Testis (tissue), 2 donors: ENCODE measurements at regions not wholly inside any gene's neighbourhood (a gene's known extent, or its start where the extent isn't known, plus 50 kb on each side); places are given as distances from the start of the nearest gene placed in this dataset.

ENCODE experiments used
- DNase-seq: peaks from one replicate; pipeline ENCODE4 v3.0.0-alpha.2; 2019
- H3K27ac ChIP-seq, 2 donors: fragments of 200-600 bp; sonication (generic); one replicate each; pipeline ENCODE4 v1.5.1; 2019
- H3K27me3 ChIP-seq: fragments of 200-600 bp; sonication (generic); one replicate; pipeline ENCODE4 v1.5.1; 2019
- H3K36me3 ChIP-seq: fragments of 200-600 bp; sonication (generic); one replicate; pipeline ENCODE4 v1.5.1; 2017; ENCODE audit warnings: low read depth; ENCODE audit errors: missing control alignments
- H3K4me1 ChIP-seq: fragments of 200-600 bp; sonication (generic); one replicate; pipeline ENCODE4 v1.5.1; 2019
- H3K4me3 ChIP-seq, 2 donors: fragments of 200-600 bp; sonication (generic); one replicate each; pipeline ENCODE4 v1.5.1; 2017 to 2019
- H3K9me3 ChIP-seq: fragments of 200-600 bp; sonication (generic); one replicate; pipeline ENCODE4 v1.5.1; 2017
- CTCF ChIP-seq, 3 experiments: fragments of 450-650 bp in 2 of 3; fragments of 200-600 bp in 1 of 3; sonication (generic) in 1 of 3; IDR thresholded peaks; one replicate each; pipeline ENCODE4 v1.5.1; 2016 to 2019; ENCODE audit warnings: antibody characterized with exemption in 3 of 3, mild to moderate bottlenecking in 2 of 3, moderate library complexity in 1 of 3
- POLR2A ChIP-seq: fragments of 450-650 bp; IDR thresholded peaks from one replicate; pipeline ENCODE4 v1.6.1; 2017; ENCODE audit warnings: antibody characterized with exemption, mild to moderate bottlenecking, moderate library complexity
- WGBS, 2 donors: methylation state at CpG; one replicate each; pipeline ENCODE4 v1.1.5; 2018; 5-methylcytosine and 5-hydroxymethylcytosine counted together
- intact Hi-C: fragments of 100-400 bp; cut with DNase I; formaldehyde crosslinking; loops from one replicate; pipeline ENCODE4 v1.15.1; 2023; ENCODE audit warnings: low total_unique reads

- intact Hi-C loops: no loop called here
- Histone ChIP-seq H3K27me3 (no peaks in the 10 kb centered on the region), H3K9me3 (no peaks in the 10 kb centered on the region), H3K4me1 (no peaks in the 10 kb centered on the region), H3K27ac (no peak overlapping the region), H3K4me3 (no peak overlapping the region), H3K36me3 (no peaks in the 10 kb centered on the region)
- DNase-seq: no peak
- TF ChIP-seq CTCF (IDR thresholded peaks at IDR 0.05) (no peak), POLR2A (no peak)
Observed at GRCh38 chr15:97215629-97216028, 744.9 kb upstream of the ARRDC4 start.

DNA sequence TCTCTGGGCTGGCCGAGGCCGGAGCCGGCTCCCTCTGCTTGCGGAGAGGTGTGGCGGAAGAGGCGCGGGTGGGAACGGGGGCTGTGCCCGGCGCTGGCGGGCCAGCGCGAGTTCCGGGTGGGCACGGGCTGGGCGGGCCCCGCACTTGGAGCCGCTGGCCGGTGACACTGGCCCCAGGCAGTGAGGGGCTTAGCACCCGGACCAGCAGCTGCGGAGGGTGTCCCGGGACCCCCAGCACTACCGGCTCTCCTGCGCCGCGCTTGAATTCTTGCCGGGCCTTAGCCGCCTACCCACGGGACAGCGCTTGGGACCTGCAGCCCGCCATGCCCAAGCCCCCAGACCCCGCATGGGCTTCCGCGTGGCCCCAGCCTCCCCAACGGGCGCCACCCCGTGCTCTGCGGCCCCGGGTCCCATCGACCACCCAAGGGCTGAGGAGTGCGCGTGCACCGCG, 736.3 kb upstream of the ARRDC4 start:
- Histone ChIP-seq H3K4me1 (no peaks in the 10 kb centered on the region), H3K36me3 (no peaks in the 10 kb centered on the region), H3K9me3 (no peaks in the 10 kb centered on the region), H3K27me3 (no peaks in the 10 kb centered on the region), H3K27ac (no peak overlapping the region), H3K4me3 (peak overlapping the region; percentile 31 to 46)
- DNase-seq: peak; percentile 40
- intact Hi-C loops: no loop called here
- TF ChIP-seq CTCF (IDR thresholded peaks at IDR 0.05) (no peak), POLR2A (no peak)
- 68 to 90% methylated on average over 18 to 43 of the region's 44 CpGs for WGBS, 2 donors

DNA sequence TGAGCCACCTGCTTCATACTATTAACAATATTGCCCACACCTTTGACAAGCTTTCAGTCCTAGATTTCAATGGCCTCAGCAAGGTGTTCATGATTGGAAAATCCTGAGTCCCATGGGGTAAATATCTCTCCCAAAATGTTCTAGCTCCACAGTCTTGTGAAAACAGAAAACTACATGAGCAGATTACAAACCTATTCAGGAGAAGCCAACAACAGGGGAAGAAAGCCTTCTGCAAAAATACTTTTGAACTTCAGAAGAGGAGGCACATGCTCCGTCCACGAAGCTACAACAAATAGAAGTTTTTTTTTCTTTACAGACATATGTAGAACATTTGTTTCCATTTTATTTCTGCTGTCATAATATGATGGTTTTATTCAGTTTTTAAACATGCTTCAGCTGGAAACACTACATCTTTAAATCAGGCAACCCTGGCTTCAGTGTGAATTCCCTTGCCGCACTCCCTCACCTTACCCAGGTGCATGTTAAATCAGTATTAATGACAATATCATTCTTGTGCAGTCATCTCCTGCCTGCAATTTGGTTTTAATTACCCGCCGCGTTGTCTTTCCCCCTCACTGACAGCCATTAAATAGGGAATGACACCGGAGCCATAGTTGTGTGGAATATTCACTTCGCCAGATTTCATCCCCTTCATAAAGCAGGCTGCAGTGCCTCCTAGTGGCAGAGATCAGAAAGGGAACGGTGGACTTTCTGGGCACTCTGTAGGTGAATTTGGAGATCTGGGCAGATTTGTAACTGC, 725.5 kb upstream of the ARRDC4 start:
- 23% methylated on average over 9 of the region's 9 CpGs for WGBS, 2 donors
- Histone ChIP-seq H3K4me1 (no peaks in the 10 kb centered on the region), H3K36me3 (no peaks in the 10 kb centered on the region), H3K9me3 (no peaks in the 10 kb centered on the region), H3K27ac (no peak overlapping the region), H3K27me3 (no peaks in the 10 kb centered on the region), H3K4me3 (no peak overlapping the region)
- intact Hi-C loops: no loop called here
- peak; percentile 71 for DNase-seq
- TF ChIP-seq POLR2A (no peak), CTCF (IDR thresholded peaks at IDR 0.05) (peak; percentile 75 to 85 (median 83))

- Histone ChIP-seq H3K36me3 (no peaks in the 10 kb centered on the region), H3K27ac (no peak overlapping the region), H3K4me1 (no peaks in the 10 kb centered on the region), H3K9me3 (no peaks in the 10 kb centered on the region), H3K4me3 (no peak overlapping the region), H3K27me3 (no peaks in the 10 kb centered on the region)
- DNase-seq: no peak
- 13 to 18% methylated on average over 7 of the region's 7 CpGs for WGBS, 2 donors
- intact Hi-C loops: no loop called here
- TF ChIP-seq POLR2A (no peak), CTCF (IDR thresholded peaks at IDR 0.05) (peak in 1 of 3 experiments; percentile 14)
Observed at GRCh38 chr15:97235611-97235985, 724.9 kb upstream of the ARRDC4 start.

GRCh38 chr15:97236140-97236539, 724.4 kb upstream of the ARRDC4 start:
- Histone ChIP-seq H3K4me1 (no peaks in the 10 kb centered on the region), H3K36me3 (no peaks in the 10 kb centered on the region), H3K4me3 (no peak overlapping the region), H3K27me3 (no peaks in the 10 kb centered on the region), H3K9me3 (no peaks in the 10 kb centered on the region), H3K27ac (no peak overlapping the region)
- intact Hi-C loops: no loop called here
- WGBS, 2 donors: 54 to 55% methylated on average over 5 of the region's 5 CpGs
- TF ChIP-seq CTCF (IDR thresholded peaks at IDR 0.05): no peak
- no peak for TF ChIP-seq POLR2A
- DNase-seq: no peak
